ENCODE measurements at regions not wholly inside any gene's neighbourhood (a gene's known extent, or its start where the extent isn't known, plus 50 kb on each side); places are given as distances from the start of the nearest gene placed in this dataset.
A peak's percentile ranks its signal among the peaks of the same experiment; 100 is the strongest.

DNA sequence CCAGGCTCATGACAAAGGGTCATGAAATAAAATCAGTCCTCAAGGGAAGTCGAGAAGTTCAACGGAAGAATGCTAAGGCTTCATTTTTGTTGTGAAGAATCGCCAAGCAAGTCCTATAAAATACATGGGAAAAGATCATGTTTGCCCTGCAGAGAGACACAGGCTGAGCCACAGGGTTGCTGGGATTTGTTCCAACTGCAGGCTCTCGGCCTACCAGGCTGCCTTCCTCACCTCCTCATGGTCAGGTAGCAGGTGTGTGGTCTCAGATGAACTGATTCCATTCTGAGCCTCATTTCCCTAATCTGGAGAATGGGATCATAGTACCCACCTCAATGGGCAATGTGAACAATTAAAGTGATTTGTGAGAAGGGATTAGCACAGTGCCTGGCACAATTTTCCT lies 114.9 kb upstream of the SPATA13 start:
- H3K4me3 ChIP-seq (ENCODE audit: low read length), result no peak overlapping the region
- no peak for DNase-seq (ENCODE audit: low read depth)
- TF ChIP-seq, protein P1, sequence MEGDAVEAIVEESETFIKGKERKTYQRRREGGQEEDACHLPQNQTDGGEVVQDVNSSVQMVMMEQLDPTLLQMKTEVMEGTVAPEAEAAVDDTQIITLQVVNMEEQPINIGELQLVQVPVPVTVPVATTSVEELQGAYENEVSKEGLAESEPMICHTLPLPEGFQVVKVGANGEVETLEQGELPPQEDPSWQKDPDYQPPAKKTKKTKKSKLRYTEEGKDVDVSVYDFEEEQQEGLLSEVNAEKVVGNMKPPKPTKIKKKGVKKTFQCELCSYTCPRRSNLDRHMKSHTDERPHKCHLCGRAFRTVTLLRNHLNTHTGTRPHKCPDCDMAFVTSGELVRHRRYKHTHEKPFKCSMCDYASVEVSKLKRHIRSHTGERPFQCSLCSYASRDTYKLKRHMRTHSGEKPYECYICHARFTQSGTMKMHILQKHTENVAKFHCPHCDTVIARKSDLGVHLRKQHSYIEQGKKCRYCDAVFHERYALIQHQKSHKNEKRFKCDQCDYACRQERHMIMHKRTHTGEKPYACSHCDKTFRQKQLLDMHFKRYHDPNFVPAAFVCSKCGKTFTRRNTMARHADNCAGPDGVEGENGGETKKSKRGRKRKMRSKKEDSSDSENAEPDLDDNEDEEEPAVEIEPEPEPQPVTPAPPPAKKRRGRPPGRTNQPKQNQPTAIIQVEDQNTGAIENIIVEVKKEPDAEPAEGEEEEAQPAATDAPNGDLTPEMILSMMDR (conservative IDR thresholded peaks at IDR 0.05; ENCODE audit: low read length), result no peak

DNA sequence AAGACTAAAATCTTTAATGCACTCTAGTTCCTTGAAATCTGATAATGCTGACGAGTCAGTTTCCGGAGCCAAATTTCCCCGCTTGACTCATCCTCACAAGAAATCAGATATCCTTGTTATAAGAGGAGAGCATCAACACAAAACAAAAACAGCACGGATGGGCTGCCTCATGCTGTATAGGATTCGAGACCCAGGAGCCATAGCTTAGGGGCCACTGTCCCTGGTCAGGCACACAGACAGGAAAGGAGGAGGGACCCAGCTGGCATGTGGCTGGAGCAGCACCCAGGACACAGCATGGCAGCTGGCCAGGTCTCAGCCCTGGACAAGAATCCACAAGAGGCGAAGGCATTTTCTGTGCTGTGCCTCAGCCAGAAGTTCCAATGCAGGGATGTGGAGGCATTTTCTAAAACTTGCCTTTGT lies 110.2 kb upstream of the SPATA13 start:
- H3K4me3 ChIP-seq (ENCODE audit: low read length), result peak overlapping the region; percentile 31
- TF ChIP-seq, protein P1 (conservative IDR thresholded peaks at IDR 0.05; ENCODE audit: low read length), result no peak
- peak; percentile 66 for DNase-seq (ENCODE audit: low read depth)

DNA sequence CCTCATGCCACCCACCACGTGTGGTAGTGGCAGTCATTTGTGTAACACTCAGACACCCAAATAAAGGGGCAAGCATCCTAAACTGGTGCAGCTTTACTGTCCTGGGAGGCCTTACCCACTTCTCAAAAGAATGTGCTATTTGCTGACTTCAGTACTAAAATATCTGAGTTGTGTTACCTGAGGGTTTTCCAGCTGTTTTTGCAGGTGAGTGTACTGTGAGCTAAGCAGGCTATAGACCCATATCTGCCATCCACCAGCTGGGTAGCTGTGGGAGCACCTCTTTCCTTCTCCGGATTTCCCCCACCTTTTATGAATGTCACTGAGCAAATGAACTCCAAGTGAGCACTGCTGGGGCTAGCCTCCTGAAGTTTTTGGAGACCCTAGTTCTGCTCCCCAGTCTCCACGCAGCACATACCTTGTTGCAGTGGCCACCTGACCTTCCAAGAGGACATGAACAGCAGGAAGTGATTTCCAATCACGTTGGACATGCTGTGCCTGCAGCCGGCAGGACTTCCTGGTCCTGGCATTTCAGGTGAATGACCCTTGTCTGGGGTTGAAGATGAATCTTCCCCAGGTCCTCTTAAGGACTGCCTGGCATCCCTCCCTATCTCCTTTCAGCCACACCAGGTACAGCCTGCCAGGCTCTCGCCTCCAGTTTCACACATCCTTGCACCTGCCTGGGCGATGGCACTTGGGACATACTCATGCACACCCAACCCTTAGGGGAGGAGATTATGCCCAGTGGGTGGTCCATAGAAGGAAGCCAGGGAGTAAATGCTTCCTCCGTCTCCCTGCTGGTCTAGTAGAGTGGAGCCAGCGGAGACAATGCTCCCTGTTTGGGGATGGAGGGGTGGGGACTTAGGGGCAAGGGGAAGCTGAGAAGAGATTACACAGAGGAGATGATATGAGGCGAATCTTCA lies 109.5 kb upstream of the SPATA13 start:
- DNase-seq (ENCODE audit: low read depth), result no peak
- 0 out of 2 replicates have a peak overlapping the region, but pooled peaks have one; percentile 5 for H3K4me3 ChIP-seq (ENCODE audit: low read length)
- TF ChIP-seq, protein P1 (conservative IDR thresholded peaks at IDR 0.05; ENCODE audit: low read length), result no peak

DNA sequence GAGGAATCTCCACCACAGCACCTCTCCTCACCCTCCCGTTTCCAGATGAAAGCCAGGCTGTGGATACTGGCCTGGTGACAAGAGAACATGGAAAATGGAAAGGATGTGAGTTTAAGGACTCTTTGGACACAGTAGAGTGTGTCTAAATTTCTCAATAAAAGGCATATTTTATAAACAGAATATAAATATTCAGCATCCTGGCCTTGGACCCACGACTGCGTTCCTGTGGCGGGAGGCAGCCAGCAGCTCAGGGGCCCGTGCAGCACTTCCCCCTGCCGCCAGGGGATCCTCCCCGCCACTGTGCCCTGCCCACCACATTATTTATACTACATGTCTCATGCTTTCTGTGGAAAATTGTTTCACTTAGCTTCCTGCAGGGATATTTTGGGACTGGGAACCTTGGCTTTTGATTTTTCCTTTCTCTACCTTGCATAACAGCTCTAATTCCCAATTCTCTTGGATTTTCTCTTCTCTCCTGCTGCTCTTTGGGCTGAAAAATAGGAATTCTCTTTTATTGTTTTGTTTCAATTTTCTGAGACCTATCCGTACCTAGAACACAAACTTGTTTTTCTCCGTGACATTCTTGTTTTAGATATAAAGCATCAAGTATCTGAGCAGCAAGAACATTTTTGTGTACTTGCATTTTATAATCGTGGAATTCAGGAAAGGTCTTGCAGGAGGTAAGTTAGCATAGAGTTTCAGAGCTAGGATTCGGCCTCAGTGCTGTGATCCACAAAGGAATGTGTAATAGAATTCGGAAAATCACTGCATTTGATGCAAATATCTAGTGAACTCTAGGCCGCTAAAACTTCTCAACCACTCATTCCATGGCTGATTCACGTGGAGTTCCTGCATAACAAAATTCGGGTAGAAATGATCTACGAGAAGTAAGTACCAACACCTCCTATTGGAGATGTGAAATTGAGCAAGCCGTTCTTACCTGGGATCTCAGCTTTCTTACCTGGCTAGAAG lies 107.7 kb upstream of the SPATA13 start:
- peak; percentile 80 for DNase-seq (ENCODE audit: low read depth)
- 0 out of 2 replicates have a peak overlapping the region, but pooled peaks have one; percentile 13 for H3K4me3 ChIP-seq (ENCODE audit: low read length)
- TF ChIP-seq, protein P1 (conservative IDR thresholded peaks at IDR 0.05; ENCODE audit: low read length), result peak; percentile 18; the same call in 1 of the 2 replicates

DNA sequence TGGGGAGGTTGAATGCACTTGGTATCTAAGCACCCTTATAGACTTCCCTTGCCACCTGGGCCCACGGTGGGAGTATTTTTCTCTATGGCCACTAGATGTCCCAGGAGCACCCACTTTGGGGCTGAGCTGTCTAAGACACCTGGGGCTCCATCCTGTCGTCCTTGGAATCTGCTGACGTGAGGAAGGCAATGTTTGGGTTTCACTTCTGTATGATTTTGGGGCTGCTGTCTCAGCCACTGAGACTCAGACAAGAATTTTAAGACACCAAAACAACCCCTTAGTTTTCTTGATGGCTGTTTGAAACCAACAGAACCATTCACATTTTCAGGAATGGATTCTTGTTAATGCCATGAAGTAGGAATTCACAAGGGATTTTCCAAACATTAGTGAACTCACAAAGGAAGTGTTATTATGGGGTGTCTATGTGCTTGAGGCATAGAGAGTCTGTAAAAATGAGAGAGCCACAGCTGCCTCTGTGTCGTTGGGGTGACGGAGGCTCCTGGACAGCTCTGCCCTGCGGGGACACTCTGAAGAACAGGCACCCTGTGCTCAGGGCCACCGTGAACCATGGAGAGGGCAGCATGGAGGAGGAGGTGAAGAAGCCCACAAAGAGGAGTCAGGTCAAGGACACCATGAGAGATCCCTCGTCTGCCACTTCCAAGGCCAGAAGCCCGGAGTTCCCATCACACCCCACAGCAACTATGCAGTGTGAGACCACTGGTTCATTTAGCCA lies 106.8 kb upstream of the SPATA13 start:
- H3K4me3 ChIP-seq (ENCODE audit: low read length), result no peak overlapping the region
- DNase-seq (ENCODE audit: low read depth), result peak; percentile 50
- TF ChIP-seq, protein P1 (conservative IDR thresholded peaks at IDR 0.05; ENCODE audit: low read length), result peak; percentile 78

DNA sequence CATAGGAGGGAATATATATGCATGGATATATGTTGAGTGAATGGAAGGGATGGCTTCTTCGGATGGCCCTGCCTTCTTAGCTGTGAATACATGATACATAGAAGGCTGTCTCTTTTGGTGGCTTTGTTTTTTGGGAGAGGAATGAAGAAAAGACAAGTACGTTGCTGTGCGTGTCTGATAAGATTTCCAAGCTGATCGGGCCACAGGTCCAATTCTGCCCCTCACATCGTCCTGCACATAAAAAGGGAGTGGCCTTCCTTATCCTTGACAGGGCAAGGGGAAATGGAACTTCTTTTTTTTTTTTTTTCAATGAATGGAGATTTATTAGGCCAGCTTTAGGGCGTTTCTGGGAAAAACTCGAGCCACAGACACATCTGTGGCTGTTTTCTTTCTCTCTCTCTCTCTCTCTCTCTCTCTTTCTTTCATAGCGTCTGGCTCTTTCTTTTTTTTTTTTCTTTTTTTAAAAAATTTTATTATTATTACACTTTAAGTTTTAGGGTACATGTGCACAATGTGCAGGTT lies 103.8 kb upstream of the SPATA13 start:
- no peak for DNase-seq (ENCODE audit: low read depth)
- TF ChIP-seq, protein P1 (conservative IDR thresholded peaks at IDR 0.05; ENCODE audit: low read length), result no peak
- no peak overlapping the region for H3K4me3 ChIP-seq (ENCODE audit: low read length)

Data from AG10803 (cell line).